IMR-90 (cell line): ENCODE measurements at regions not wholly inside any gene's neighbourhood (a gene's known extent, or its start where the extent isn't known, plus 50 kb on each side); places are given as distances from the start of the nearest gene placed in this dataset.

Experiments used
- ATAC-seq: fragments of 200-7000 bp; cut with Tn5 transposase; 2 replicates; pipeline ENCODE4 v1.9.1; 2020; ENCODE audit warnings: low read depth, mild to moderate bottlenecking, moderate library complexity
- BruUV-seq: library from RNA; stranded (reverse); fragments of 400-500 nt; replicated peaks from 2 replicates; lab custom pipeline; 2021; lab: Mats Ljungman, UMichigan
- CTCF ChIA-PET: fragments of 300-600 bp; formaldehyde crosslinking; extraction: SDS; loops from one replicate; lab custom pipeline; 2021; ENCODE audit warnings: antibody characterized with exemption; lab: Yijun Ruan, JAX
- POLR2A ChIA-PET: fragments of 300-600 bp; sonication (Branson Sonifier 250); formaldehyde crosslinking; loops from one replicate; lab custom pipeline; 2022; ENCODE audit warnings: antibody characterized with exemption; ENCODE audit not compliant: unreplicated experiment; lab: Charles Lee
- DNase-seq: peaks from one replicate; pipeline ENCODE4 v3.0.0; 2013
- H2AFZ ChIP-seq: replicated peaks from 2 replicates; pipeline ENCODE3; 2013; ENCODE audit warnings: low read length, mild to moderate bottlenecking; ENCODE audit not compliant: poor library complexity
- H2AK5ac ChIP-seq: 2 replicates; pipeline ENCODE4 v1.6.1; 2013; ENCODE audit warnings: low read depth, low read length, inconsistent platforms
- H2AK9ac ChIP-seq: replicated peaks from 2 replicates; pipeline ENCODE3; 2013; ENCODE audit warnings: mild to moderate bottlenecking, low read depth, low read length, moderate library complexity; ENCODE audit not compliant: poor library complexity
- H2BK120ac ChIP-seq: 2 replicates; pipeline ENCODE4 v1.6.1; 2013; ENCODE audit warnings: low read depth, low read length, inconsistent platforms
- H2BK15ac ChIP-seq: 3 replicates; pipeline ENCODE4 v1.6.1; 2013; ENCODE audit warnings: low read depth, low read length, inconsistent platforms
- H2BK20ac ChIP-seq: 2 replicates; pipeline ENCODE4 v1.6.1; 2013; ENCODE audit warnings: low read depth, mild to moderate bottlenecking, inconsistent platforms, low read length, moderate library complexity
- H2BK5ac ChIP-seq: 2 replicates; pipeline ENCODE4 v1.6.1; 2013; ENCODE audit warnings: mild to moderate bottlenecking, low read depth, low read length, inconsistent platforms; ENCODE audit not compliant: poor library complexity, severe bottlenecking
- H3K14ac ChIP-seq: replicated peaks from 2 replicates; pipeline ENCODE4 v1.6.1; 2013; ENCODE audit warnings: low read depth, low read length, inconsistent platforms
- H3K18ac ChIP-seq: 2 replicates; pipeline ENCODE4 v1.6.1; 2013; ENCODE audit warnings: low read depth, low read length, control low read depth
- H3K23ac ChIP-seq: 2 replicates; pipeline ENCODE4 v1.6.1; 2013; ENCODE audit warnings: low read depth, low read length, inconsistent platforms
- H3K27ac ChIP-seq: 2 replicates; pipeline ENCODE4 v1.5.1; 2013; ENCODE audit warnings: mild to moderate bottlenecking, control low read depth, low read length; ENCODE audit not compliant: insufficient read depth
- H3K27me3 ChIP-seq: 2 replicates; pipeline ENCODE4 v1.6.1; 2013; ENCODE audit warnings: low read length; ENCODE audit not compliant: control insufficient read depth, insufficient read depth
- H3K36me3 ChIP-seq: 2 replicates; pipeline ENCODE4 v1.6.1; 2013; ENCODE audit warnings: low read length, mixed read lengths; ENCODE audit not compliant: control insufficient read depth, insufficient read depth
- H3K4ac ChIP-seq: 2 replicates; pipeline ENCODE4 v1.6.1; 2013; ENCODE audit warnings: low read depth, low read length, inconsistent platforms
- H3K4me1 ChIP-seq: 2 replicates; pipeline ENCODE4 v1.6.1; 2013; ENCODE audit warnings: low read length, mixed read lengths; ENCODE audit not compliant: control insufficient read depth, insufficient read depth
- H3K4me2 ChIP-seq: 2 replicates; pipeline ENCODE4 v1.6.1; 2013; ENCODE audit warnings: low read depth, mild to moderate bottlenecking, control low read depth, low read length, moderate library complexity
- H3K4me3 ChIP-seq: 2 replicates; pipeline ENCODE4 v1.5.1; 2013; ENCODE audit warnings: low read depth, mild to moderate bottlenecking, control low read depth, low read length, moderate library complexity; ENCODE audit not compliant: insufficient read depth
- H3K56ac ChIP-seq: 2 replicates; pipeline ENCODE4 v1.6.1; 2013; ENCODE audit warnings: low read length, inconsistent platforms; ENCODE audit not compliant: insufficient read depth; ENCODE audit errors: extremely low read depth
- H3K79me1 ChIP-seq, 2 experiments: 2 replicates each; pipeline ENCODE4 v1.6.1; 2013; ENCODE audit warnings: low read length in 2 of 2, inconsistent platforms in 1 of 2, low read depth in 1 of 2
- H3K9ac ChIP-seq: 2 replicates; pipeline ENCODE4 v1.6.1; 2013; ENCODE audit warnings: low read depth, low read length, control low read depth
- H3K9me1 ChIP-seq: 2 replicates; pipeline ENCODE4 v1.6.1; 2013; ENCODE audit warnings: low read length, inconsistent platforms; ENCODE audit not compliant: insufficient read depth
- H3K9me3 ChIP-seq: 2 replicates; pipeline ENCODE4 v1.6.1; 2013; ENCODE audit warnings: low read length; ENCODE audit not compliant: control insufficient read depth, insufficient read depth
- H4K20me1 ChIP-seq: 2 replicates; pipeline ENCODE4 v1.6.1; 2013; ENCODE audit warnings: low read length, inconsistent platforms; ENCODE audit not compliant: insufficient read depth
- H4K5ac ChIP-seq: 2 replicates; pipeline ENCODE4 v1.6.1; 2013; ENCODE audit warnings: mild to moderate bottlenecking, low read depth, low read length, control low read depth
- H4K8ac ChIP-seq, 2 experiments: 2 replicates each; pipeline ENCODE4 v1.6.1; 2013; ENCODE audit warnings: low read depth in 2 of 2, low read length in 2 of 2, control low read depth in 1 of 2, inconsistent platforms in 1 of 2
- H4K91ac ChIP-seq: 2 replicates; pipeline ENCODE4 v1.6.1; 2013; ENCODE audit warnings: low read depth, low read length, inconsistent platforms; ENCODE audit not compliant: insufficient read depth
- BHLHE40 ChIP-seq: fragments of 150-350 bp; IDR thresholded peaks from 2 replicates; pipeline ENCODE4 v1.6.1; 2016; ENCODE audit warnings: mild to moderate bottlenecking, low read depth, low read length
- CEBPB ChIP-seq: IDR thresholded peaks from 2 replicates; pipeline ENCODE4 v1.6.1; 2012; ENCODE audit warnings: low read depth, low read length, improper control_type of control experiment
- CHD1 ChIP-seq: IDR thresholded peaks from 2 replicates; pipeline ENCODE4 v1.6.1; 2012; ENCODE audit warnings: low read depth, low read length, improper control_type of control experiment
- CTCF ChIP-seq: conservative IDR thresholded peaks from 2 replicates; pipeline ENCODE4 v1.5.1; 2012; ENCODE audit warnings: mild to moderate bottlenecking, low read depth, low read length, improper control_type of control experiment
- ELK1 ChIP-seq: fragments of 150-350 bp; IDR thresholded peaks from 2 replicates; pipeline ENCODE4 v1.6.1; 2016; ENCODE audit warnings: low read depth, mild to moderate bottlenecking, low read length, moderate library complexity, borderline replicate concordance
- FOS ChIP-seq: fragments of 150-350 bp; IDR thresholded peaks from 2 replicates; pipeline ENCODE4 v1.6.1; 2016; ENCODE audit warnings: low read depth, low read length
- MAFK ChIP-seq: IDR thresholded peaks from 2 replicates; pipeline ENCODE4 v1.6.1; 2012; ENCODE audit warnings: low read depth, low read length, improper control_type of control experiment
- MAZ ChIP-seq: IDR thresholded peaks from 2 replicates; pipeline ENCODE4 v1.6.1; 2012; ENCODE audit warnings: low read depth, mild to moderate bottlenecking, low read length, improper control_type of control experiment, moderate library complexity, borderline replicate concordance
- MXI1 ChIP-seq: IDR thresholded peaks from 2 replicates; pipeline ENCODE4 v1.6.1; 2012; ENCODE audit warnings: low read depth, mild to moderate bottlenecking, low read length, moderate library complexity, borderline replicate concordance
- NFE2L2 ChIP-seq: fragments of 150-350 bp; IDR thresholded peaks from 2 replicates; pipeline ENCODE4 v1.6.1; 2016; ENCODE audit warnings: low read depth, mild to moderate bottlenecking, low read length
- POLR2A ChIP-seq: IDR thresholded peaks from 2 replicates; pipeline ENCODE4 v1.6.1; 2012; ENCODE audit warnings: mild to moderate bottlenecking, low read depth, low read length
- RAD21 ChIP-seq: IDR thresholded peaks from 2 replicates; pipeline ENCODE4 v1.6.1; 2012; ENCODE audit warnings: low read length, improper control_type of control experiment
- RCOR1 ChIP-seq: IDR thresholded peaks from 2 replicates; pipeline ENCODE4 v1.6.1; 2012; ENCODE audit warnings: mild to moderate bottlenecking, low read length, improper control_type of control experiment; ENCODE audit not compliant: insufficient replicate concordance
- RFX5 ChIP-seq: IDR thresholded peaks from 2 replicates; pipeline ENCODE4 v1.8.0; 2012; ENCODE audit warnings: low read depth, mild to moderate bottlenecking, low read length, moderate library complexity
- SMC3 ChIP-seq: fragments of 150-350 bp; IDR thresholded peaks from 2 replicates; pipeline ENCODE4 v1.6.1; 2016; ENCODE audit warnings: low read depth, mild to moderate bottlenecking, antibody characterized with exemption, low read length, moderate library complexity
- USF2 ChIP-seq: fragments of 150-350 bp; IDR thresholded peaks from 2 replicates; pipeline ENCODE4 v1.6.1; 2017; ENCODE audit warnings: mild to moderate bottlenecking, antibody characterized with exemption, low read length, low read depth
- WGBS, 2 experiments: methylation state at CpG; one replicate each; pipeline versions ENCODE4 v1.1.5 to v1.1.7; 2013; ENCODE audit warnings: missing lambda C conversion rate in 2 of 2; ENCODE audit not compliant: insufficient read length in 1 of 2; ENCODE audit errors: extremely low coverage in 2 of 2; 5-methylcytosine and 5-hydroxymethylcytosine counted together
- dilution Hi-C: fragments of 300-500 bp; cut with HindIII; formaldehyde crosslinking; loops from one replicate; pipeline ENCODE4 v1.14.3; 2018; ENCODE audit warnings: low sequenced_read_pairs; ENCODE audit not compliant: unreplicated experiment
- in situ Hi-C: fragments of 300-500 bp; cut with MboI; formaldehyde crosslinking; loops from 3 replicates; pipeline ENCODE4 v1.14.3; 2019; ENCODE audit warnings: low sequenced_read_pairs, inconsistent platforms, mixed read lengths
- intact Hi-C: fragments of 100-400 bp; cut with micrococcal nuclease; formaldehyde crosslinking; loops from 2 replicates; pipeline ENCODE4 v1.10.0; 2022

- H2AK5ac ChIP-seq: peak overlapping the region; percentile 87
- H3K23ac ChIP-seq: no peak overlapping the region; the same call in 1 of the 2 replicates
- H3K14ac ChIP-seq: 0 out of 2 replicates have a peak overlapping the region, but pooled peaks have one; percentile 30
- H3K27ac ChIP-seq: no peak overlapping the region
- no peak overlapping the region for H2AFZ ChIP-seq
- intact Hi-C loops: loop anchor here (5.0 kb wide), 1 partner anchor 50 kb away; no protein-coding TSS in a partner anchor
- peak overlapping the region; percentile 25 for H2AK9ac ChIP-seq
- 75% methylated on average over 2 of the region's 6 CpGs; no CpG with 5 or more reads in 1 of the 2 experiments for whole genome bisulfite sequencing, 2 experiments
- peak overlapping the region; percentile 85; the same call in 2 of the 3 replicates for H2BK15ac ChIP-seq
- H3K18ac ChIP-seq: no peak overlapping the region
- no peaks in the 10 kb centered on the region for H4K20me1 ChIP-seq
- H3K9ac ChIP-seq: no peak overlapping the region
- DNase-seq (no peak), ATAC-seq (no peak)
- H2BK20ac ChIP-seq: peak overlapping the region; percentile 97
- in situ Hi-C loops: no loop called here
- H3K27me3 ChIP-seq: no peaks in the 10 kb centered on the region; the same call in 1 of the 2 replicates
- no peak overlapping the region for H3K56ac ChIP-seq
- H4K8ac ChIP-seq: peak overlapping the region in 1 of 2 experiments; percentile 45; a peak in 1 of 4 replicates
- H3K4ac ChIP-seq: peak overlapping the region; percentile 95
- ChIA-PET POLR2A (no interaction called here), CTCF (no interaction called here)
- H3K4me3 ChIP-seq: no peak overlapping the region
- H3K9me1 ChIP-seq: peaks cover 13% of the 10 kb centered on the region
- H2BK120ac ChIP-seq: peak overlapping the region; percentile 96
- BruUV-seq: no TSS peak
- H4K91ac ChIP-seq: peak overlapping the region; percentile 91
- no peak overlapping the region for H2BK5ac ChIP-seq
- H4K5ac ChIP-seq: no peak overlapping the region
- no peaks in the 10 kb centered on the region for H3K36me3 ChIP-seq
- no peak overlapping the region for H3K4me2 ChIP-seq
- H3K4me1 ChIP-seq: peaks cover 25% of the 10 kb centered on the region
- no peaks in the 10 kb centered on the region for H3K79me1 ChIP-seq
- TF ChIP-seq USF2: no peak
- no peak for TF ChIP-seq ELK1
- no peak for TF ChIP-seq CHD1
- no peak for TF ChIP-seq BHLHE40
- TF ChIP-seq CEBPB: no peak
- no peak for TF ChIP-seq CTCF
- no peak for TF ChIP-seq RAD21
- TF ChIP-seq MXI1: no peak
- no peak for TF ChIP-seq FOS
- TF ChIP-seq RFX5: no peak
- TF ChIP-seq MAZ: no peak
- no peak for TF ChIP-seq SMC3
- TF ChIP-seq MAFK: no peak
- no peak for TF ChIP-seq POLR2A
- TF ChIP-seq NFE2L2: no peak
- no peak for TF ChIP-seq RCOR1
- H3K9me3 ChIP-seq: no peaks in the 10 kb centered on the region
- dilution Hi-C loops: no loop called here
These were observed 193.4 kb upstream of the ZNF32 start for GRCh38 chr10:43842072-43842471.
